Natural killer cell treated with Interleukin-12 subunit alpha and Interleukin-12 subunit beta and Interleukin-15 and Interleukin-18, amount 100 ng/mL, for 72 hours (primary cell): ENCODE measurements at regions not wholly inside any gene's neighbourhood (a gene's known extent, or its start where the extent isn't known, plus 50 kb on each side); places are given as distances from the start of the nearest gene placed in this dataset.
"Not testable (repeated sequence)": the region's sequence is repeated elsewhere in the genome, so short reads cannot be mapped to it uniquely, and the experiment has no call there.

Experiments used
- ATAC-seq, 2 donors: fragments of 150-1000 bp; cut with Tn5 transposase in 1 of 2; sonication (Bioruptor Pico), chemical (Tn5 transposase) in 1 of 2; 2 replicates each; pipeline ENCODE4 v1.10.0; 2021
- DNase-seq: peaks from one replicate; pipeline ENCODE4 v3.0.0; 2022; ENCODE audit warnings: low spot score
- H3K27ac Mint-ChIP-seq, 2 donors: 1 replicate in 1 of 2; 2 replicates in 1 of 2; pipeline ENCODE4 v1.8.0; 2022; ENCODE audit warnings: mixed read lengths in 2 of 2, mild to moderate bottlenecking in 1 of 2, moderate library complexity in 1 of 2
- H3K27me3 Mint-ChIP-seq, 2 donors: 1 replicate in 1 of 2; 2 replicates in 1 of 2; pipeline ENCODE4 v1.8.0; 2022; ENCODE audit warnings: mixed read lengths in 2 of 2
- H3K36me3 Mint-ChIP-seq: one replicate; pipeline ENCODE4 v1.8.0; 2022; ENCODE audit warnings: mixed read lengths
- H3K4me1 Mint-ChIP-seq, 2 donors: 1 replicate in 1 of 2; 2 replicates in 1 of 2; pipeline ENCODE4 v1.8.0; 2022; ENCODE audit warnings: low read depth in 2 of 2, mixed read lengths in 2 of 2, mild to moderate bottlenecking in 1 of 2
- H3K4me3 Mint-ChIP-seq: one replicate; pipeline ENCODE4 v1.8.0; 2022; ENCODE audit warnings: mixed read lengths
- H3K9me3 Mint-ChIP-seq: 2 replicates; pipeline ENCODE4 v1.8.0; 2022; ENCODE audit warnings: mixed read lengths

- no peak for ATAC-seq
- Mint-ChIP-seq H3K27ac (no peak overlapping the region), H3K4me3 (no peak overlapping the region), H3K27me3 (no peaks in the 10 kb centered on the region), H3K9me3 (no peaks in the 10 kb centered on the region), H3K36me3 (no peaks in the 10 kb centered on the region), H3K4me1 (no peaks in the 10 kb centered on the region)
- DNase-seq, result no peak
Measured at GRCh38 chr4:33751050-33751449, 2493.3 kb downstream of the ARAP2 start.

GRCh38 chr4:33772582-33772981 is 2471.7 kb downstream of the ARAP2 start:
- Mint-ChIP-seq H3K9me3 (peaks cover 8% of the 10 kb centered on the region), H3K27me3 (no peaks in the 10 kb centered on the region), H3K27ac (no peak overlapping the region), H3K4me3 (no peak overlapping the region), H3K4me1 (no peaks in the 10 kb centered on the region), H3K36me3 (peaks cover 4% of the 10 kb centered on the region)
- no peak for DNase-seq
- no peak for ATAC-seq

- no peaks in the 10 kb centered on the region for H3K4me1 Mint-ChIP-seq
- no peak for ATAC-seq
- H3K36me3 Mint-ChIP-seq, result no peaks in the 10 kb centered on the region
- H3K9me3 Mint-ChIP-seq, result peaks cover 9% of the 10 kb centered on the region
- no peak overlapping the region for H3K27ac Mint-ChIP-seq
- no peak overlapping the region for H3K4me3 Mint-ChIP-seq
- no peak for DNase-seq
- H3K27me3 Mint-ChIP-seq, result no peaks in the 10 kb centered on the region
Measured at GRCh38 chr4:33780952-33781791, 2463.1 kb downstream of the ARAP2 start.

DNA sequence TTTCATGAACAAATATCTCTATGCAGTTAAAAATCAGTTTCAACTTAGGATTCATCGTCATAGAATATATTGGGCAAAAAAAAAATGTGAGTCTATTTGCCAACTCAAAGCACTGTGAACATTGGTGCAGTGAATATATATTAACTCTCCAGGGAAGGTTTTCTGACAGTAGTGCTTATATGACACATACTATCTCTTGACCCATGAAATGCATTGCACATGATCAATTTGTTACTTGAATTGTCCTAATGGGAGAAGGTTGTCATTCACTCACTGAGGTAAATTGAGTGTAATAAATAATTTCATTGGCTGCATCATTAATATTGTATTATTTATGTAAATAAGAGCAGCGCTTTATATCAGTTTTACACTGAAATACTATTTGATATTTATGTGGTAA is 2458.5 kb downstream of the ARAP2 start:
- no peak overlapping the region for H3K4me3 Mint-ChIP-seq
- no peaks in the 10 kb centered on the region for H3K4me1 Mint-ChIP-seq
- H3K36me3 Mint-ChIP-seq, result no peaks in the 10 kb centered on the region
- H3K27ac Mint-ChIP-seq, result no peak overlapping the region
- no peak for ATAC-seq
- H3K27me3 Mint-ChIP-seq, result no peaks in the 10 kb centered on the region
- no peak for DNase-seq
- peaks cover 6% of the 10 kb centered on the region for H3K9me3 Mint-ChIP-seq

- Mint-ChIP-seq H3K27me3 (no peaks in the 10 kb centered on the region), H3K4me1 (no peaks in the 10 kb centered on the region), H3K4me3 (no peak overlapping the region), H3K27ac (no peak overlapping the region), H3K36me3 (no peaks in the 10 kb centered on the region), H3K9me3 (peaks cover 16% of the 10 kb centered on the region)
- no peak for ATAC-seq
- no peak for DNase-seq
Measured at GRCh38 chr4:33802578-33802977, 2441.7 kb downstream of the ARAP2 start.

- Mint-ChIP-seq H3K36me3 (no peaks in the 10 kb centered on the region), H3K4me3 (no peak overlapping the region), H3K27me3 (no peaks in the 10 kb centered on the region), H3K9me3 (peaks cover 8% of the 10 kb centered on the region), H3K27ac (no peak overlapping the region), H3K4me1 (no peaks in the 10 kb centered on the region)
- DNase-seq (no peak), ATAC-seq (no peak)
Measured at GRCh38 chr4:33825685-33826084, 2418.6 kb downstream of the ARAP2 start.

DNA sequence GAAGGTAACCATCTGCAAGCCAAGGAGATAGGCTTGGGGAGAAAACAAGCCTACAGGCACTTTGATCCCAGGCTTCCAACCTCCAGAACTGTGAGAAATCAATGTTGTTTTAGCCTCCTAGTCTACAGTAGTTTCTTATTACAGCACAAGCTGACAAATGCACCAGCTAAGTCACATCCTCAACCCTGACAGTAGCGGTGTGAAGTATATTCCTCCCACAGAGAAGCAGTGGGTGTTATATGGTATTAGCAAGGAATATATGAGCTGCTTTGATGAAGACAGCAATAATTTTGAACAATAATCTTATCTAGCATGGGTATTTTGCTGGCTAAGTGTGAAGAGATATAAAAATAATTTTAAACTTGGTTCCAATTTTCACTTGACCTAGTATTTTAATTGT is 2415.0 kb downstream of the ARAP2 start:
- not testable (repeated sequence) for H3K36me3 Mint-ChIP-seq, ATAC-seq, H3K4me3 Mint-ChIP-seq, DNase-seq, H3K27ac Mint-ChIP-seq, H3K27me3 Mint-ChIP-seq, H3K4me1 Mint-ChIP-seq
- H3K9me3 Mint-ChIP-seq, result peaks cover 15% of the 10 kb centered on the region

- ATAC-seq, result no peak
- no peaks in the 10 kb centered on the region for H3K27me3 Mint-ChIP-seq
- H3K4me1 Mint-ChIP-seq, result no peaks in the 10 kb centered on the region
- no peaks in the 10 kb centered on the region for H3K36me3 Mint-ChIP-seq
- H3K9me3 Mint-ChIP-seq, result peaks cover 15% of the 10 kb centered on the region
- no peak overlapping the region for H3K4me3 Mint-ChIP-seq
- no peak for DNase-seq
- no peak overlapping the region for H3K27ac Mint-ChIP-seq
Measured at GRCh38 chr4:33831442-33832066, 2412.8 kb downstream of the ARAP2 start.

GRCh38 chr4:33835764-33836163 is 2408.6 kb downstream of the ARAP2 start:
- not testable (repeated sequence) for H3K4me3 Mint-ChIP-seq, H3K36me3 Mint-ChIP-seq, H3K27ac Mint-ChIP-seq, H3K27me3 Mint-ChIP-seq, ATAC-seq, DNase-seq, H3K4me1 Mint-ChIP-seq
- H3K9me3 Mint-ChIP-seq, result peaks cover 13% of the 10 kb centered on the region

DNA sequence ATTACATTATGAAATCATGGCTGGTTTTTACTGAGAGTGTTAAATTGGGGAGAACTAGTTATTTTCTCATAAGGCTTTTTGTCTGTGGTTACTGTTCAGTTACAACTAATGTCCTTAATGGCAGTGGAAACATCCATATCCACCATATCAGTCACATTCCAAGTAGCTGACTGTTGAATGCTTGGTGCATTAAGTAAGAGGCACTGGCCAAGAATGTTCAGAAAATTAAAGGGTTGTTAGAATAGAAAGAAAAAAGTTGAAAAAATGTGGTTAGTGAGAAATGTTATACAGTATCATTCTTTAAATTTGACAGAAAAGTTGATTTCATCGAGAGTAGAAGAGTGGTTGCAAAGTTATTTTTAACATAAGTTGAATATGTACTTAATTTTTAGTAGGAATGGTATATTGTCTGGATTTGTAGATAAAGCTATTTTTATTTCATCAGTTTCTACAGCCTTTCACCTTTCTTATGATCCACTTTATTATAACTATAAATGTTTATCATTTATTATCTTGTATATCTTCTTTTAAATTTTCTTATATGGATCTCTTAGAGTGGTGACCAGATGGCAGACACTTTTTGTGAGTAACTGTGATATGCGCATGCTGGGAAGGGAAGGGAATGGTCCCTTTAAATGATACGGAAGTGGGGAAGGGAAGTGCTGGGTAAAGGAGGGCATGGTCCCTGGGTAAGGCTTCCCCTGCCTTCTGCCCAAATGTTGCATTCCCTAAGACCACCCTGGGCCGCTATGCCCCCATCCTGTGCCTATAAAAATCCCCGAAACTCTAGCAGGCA is 2407.1 kb downstream of the ARAP2 start:
- Mint-ChIP-seq H3K4me3 (no peak overlapping the region), H3K9me3 (peaks cover 6% of the 10 kb centered on the region), H3K27ac (no peak overlapping the region), H3K36me3 (no peaks in the 10 kb centered on the region), H3K27me3 (no peaks in the 10 kb centered on the region), H3K4me1 (no peaks in the 10 kb centered on the region)
- ATAC-seq (no peak), DNase-seq (no peak)

GRCh38 chr4:33841120-33841519 is 2403.2 kb downstream of the ARAP2 start:
- Mint-ChIP-seq H3K9me3 (peaks cover 3% of the 10 kb centered on the region), H3K27me3 (no peaks in the 10 kb centered on the region), H3K4me1 (no peaks in the 10 kb centered on the region), H3K27ac (no peak overlapping the region), H3K4me3 (no peak overlapping the region), H3K36me3 (no peaks in the 10 kb centered on the region)
- DNase-seq (no peak), ATAC-seq (no peak)

DNA sequence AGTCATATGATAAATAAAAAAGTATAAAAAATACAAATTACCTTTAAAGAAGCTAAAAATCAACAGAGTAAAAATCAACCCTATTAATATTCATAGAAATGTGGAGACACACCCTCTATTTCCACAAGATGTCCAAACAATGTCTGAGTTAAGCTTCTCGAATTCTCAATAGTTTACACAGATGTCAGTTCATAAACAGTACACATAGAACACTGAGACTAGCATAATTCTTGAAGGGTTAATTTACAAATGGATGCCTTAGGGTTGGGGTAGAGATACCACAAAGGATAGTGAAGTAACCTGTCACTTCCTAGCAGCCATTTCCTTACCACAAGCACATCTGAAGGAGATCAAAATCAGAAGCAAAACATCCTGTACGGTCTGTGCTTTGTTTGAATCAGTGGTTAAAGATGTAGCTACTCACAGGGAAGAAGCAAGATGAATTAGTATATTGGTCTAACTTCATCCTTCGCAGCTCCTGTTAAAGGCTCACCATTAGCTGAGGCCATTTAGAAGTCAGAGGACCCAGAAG is 2393.9 kb downstream of the ARAP2 start:
- Mint-ChIP-seq H3K4me3 (no peak overlapping the region), H3K9me3 (peaks cover 25% of the 10 kb centered on the region), H3K36me3 (peaks cover 22% of the 10 kb centered on the region), H3K27me3 (no peaks in the 10 kb centered on the region), H3K4me1 (no peaks in the 10 kb centered on the region), H3K27ac (no peak overlapping the region)
- DNase-seq, result no peak
- no peak for ATAC-seq

DNA sequence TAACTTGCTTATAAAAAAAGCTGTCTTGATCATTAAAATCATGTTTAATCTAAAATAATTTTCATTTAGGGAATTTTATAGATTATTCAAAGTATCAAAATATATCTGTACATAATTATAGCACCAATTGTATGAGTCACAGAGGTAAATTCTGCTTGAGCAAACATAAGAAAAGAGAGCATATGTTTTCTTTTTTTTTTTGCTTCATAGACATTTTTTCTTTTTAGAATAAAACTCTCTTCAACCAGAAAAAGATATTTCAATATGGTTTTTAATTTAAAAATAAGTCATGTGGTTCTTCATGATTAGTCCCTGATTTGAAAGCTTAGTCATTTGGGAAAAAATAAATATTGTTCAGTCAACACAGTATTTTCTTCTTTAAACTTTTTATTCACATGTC is 2390.6 kb downstream of the ARAP2 start:
- DNase-seq, H3K4me3 Mint-ChIP-seq, H3K27ac Mint-ChIP-seq, H3K4me1 Mint-ChIP-seq, H3K27me3 Mint-ChIP-seq, ATAC-seq: not testable (repeated sequence)
- Mint-ChIP-seq H3K36me3 (peaks cover 12% of the 10 kb centered on the region), H3K9me3 (peaks cover 17% of the 10 kb centered on the region)
